ENCODE measurements at regions not wholly inside any gene's neighbourhood (a gene's known extent, or its start where the extent isn't known, plus 50 kb on each side); places are given as distances from the start of the nearest gene placed in this dataset.

GRCh38 chr11:8793114-8793777 is 110.7 kb downstream of the RPL27A start:
- in situ Hi-C loops (cut with HindIII; ENCODE audit: low sequenced_read_pairs): no loop called here
- DNase-seq (ENCODE audit: low read depth, low spot score): no peak
- TF ChIP-seq CTCF (IDR thresholded peaks at IDR 0.05; ENCODE audit: low read depth, low read length): no peak
- no peak overlapping the region for H3K4me3 ChIP-seq (ENCODE audit: low read depth, low read length)

- no peak overlapping the region for H3K4me3 ChIP-seq (ENCODE audit: low read depth, low read length)
- TF ChIP-seq CTCF (IDR thresholded peaks at IDR 0.05; ENCODE audit: low read depth, low read length): no peak
- no peak for DNase-seq (ENCODE audit: low read depth, low spot score)
- in situ Hi-C loops (cut with HindIII; ENCODE audit: low sequenced_read_pairs): no loop called here
Measured at GRCh38 chr11:8794126-8794525, 111.5 kb downstream of the RPL27A start.

- peak; percentile 37 for TF ChIP-seq CTCF (IDR thresholded peaks at IDR 0.05; ENCODE audit: low read depth, low read length)
- DNase-seq (ENCODE audit: low read depth, low spot score): no peak
- H3K4me3 ChIP-seq (ENCODE audit: low read depth, low read length): no peak overlapping the region
- in situ Hi-C loops (cut with HindIII; ENCODE audit: low sequenced_read_pairs): no loop called here
Measured at GRCh38 chr11:8794677-8795103, 112.1 kb downstream of the RPL27A start.

GRCh38 chr11:8796941-8797340 is 114.0 kb upstream of the AKIP1 start:
- no peak for TF ChIP-seq CTCF (IDR thresholded peaks at IDR 0.05; ENCODE audit: low read depth, low read length)
- H3K4me3 ChIP-seq (ENCODE audit: low read depth, low read length): no peak overlapping the region
- no peak for DNase-seq (ENCODE audit: low read depth, low spot score)
- in situ Hi-C loops (cut with HindIII; ENCODE audit: low sequenced_read_pairs): no loop called here

GRCh38 chr11:8799273-8799672 is 111.7 kb upstream of the AKIP1 start:
- in situ Hi-C loops (cut with HindIII; ENCODE audit: low sequenced_read_pairs): no loop called here
- no peak overlapping the region for H3K4me3 ChIP-seq (ENCODE audit: low read depth, low read length)
- no peak for TF ChIP-seq CTCF (IDR thresholded peaks at IDR 0.05; ENCODE audit: low read depth, low read length)
- DNase-seq (ENCODE audit: low read depth, low spot score): no peak

DNA sequence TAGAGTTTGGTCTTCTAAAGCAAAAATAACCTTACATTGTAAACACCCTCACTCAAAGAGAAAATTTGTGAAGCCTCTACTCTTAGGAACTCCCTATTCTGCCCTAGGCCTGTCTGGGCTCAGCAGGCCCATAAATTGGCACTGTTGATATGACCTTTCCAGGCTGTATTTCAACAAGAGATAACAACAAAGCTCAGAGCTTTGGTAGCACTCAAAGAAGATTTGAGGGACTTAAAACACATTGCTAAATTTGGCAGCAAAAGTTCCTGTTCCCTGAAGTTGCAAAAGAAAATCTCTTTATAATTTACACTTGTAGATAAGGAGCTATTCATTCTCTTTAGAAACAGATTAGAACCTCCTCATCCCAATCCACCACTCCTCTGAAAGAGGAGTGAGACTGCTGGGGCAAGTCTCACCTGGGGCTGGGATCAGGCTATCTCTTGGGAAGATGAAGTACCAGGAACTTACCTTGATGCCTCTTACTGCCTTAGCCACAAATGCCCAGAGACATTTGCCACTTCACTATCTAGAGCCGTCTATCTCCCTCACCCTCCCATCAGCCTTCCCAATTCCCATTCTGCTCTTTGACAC is 110.4 kb upstream of the AKIP1 start:
- H3K4me3 ChIP-seq (ENCODE audit: low read depth, low read length): no peak overlapping the region
- DNase-seq (ENCODE audit: low read depth, low spot score): no peak
- in situ Hi-C loops (cut with HindIII; ENCODE audit: low sequenced_read_pairs): no loop called here
- TF ChIP-seq CTCF (IDR thresholded peaks at IDR 0.05; ENCODE audit: low read depth, low read length): no peak

Data from astrocyte of the spinal cord (primary cell).